NT2/D1 (cell line): ENCODE measurements at regions not wholly inside any gene's neighbourhood (a gene's known extent, or its start where the extent isn't known, plus 50 kb on each side); places are given as distances from the start of the nearest gene placed in this dataset.

ENCODE experiments used
- DNase-seq: peaks from one replicate; pipeline ENCODE4 v3.0.0-alpha.2; 2011; ENCODE audit warnings: low read depth, low spot score
- H3K27me3 ChIP-seq: 2 replicates; pipeline ENCODE4 v1.6.0; 2011; ENCODE audit warnings: mild to moderate bottlenecking; ENCODE audit not compliant: insufficient read length, insufficient read depth
- H3K36me3 ChIP-seq: 2 replicates; pipeline ENCODE4 v1.6.1; 2011; ENCODE audit warnings: mild to moderate bottlenecking, low read length, mixed read lengths; ENCODE audit not compliant: insufficient read depth, insufficient read length
- H3K4me1 ChIP-seq: 2 replicates; pipeline ENCODE4 v1.5.1; 2011; ENCODE audit not compliant: insufficient read depth, insufficient read length
- H3K4me3 ChIP-seq: 2 replicates; pipeline ENCODE4 v1.5.1; 2011; ENCODE audit warnings: low read depth; ENCODE audit not compliant: insufficient read length
- H3K9ac ChIP-seq: 2 replicates; pipeline ENCODE4 v1.6.0; 2011; ENCODE audit warnings: low read depth; ENCODE audit not compliant: insufficient read length
- H3K9me3 ChIP-seq: 2 replicates; pipeline ENCODE4 v1.5.1; 2011; ENCODE audit warnings: mild to moderate bottlenecking, low read length; ENCODE audit not compliant: insufficient read depth
- SUZ12 ChIP-seq: IDR thresholded peaks from 2 replicates; pipeline ENCODE4 v1.6.1; 2011; ENCODE audit not compliant: insufficient read length, insufficient read depth; ENCODE audit errors: extremely low read depth
- YY1 ChIP-seq: IDR thresholded peaks from 2 replicates; pipeline ENCODE4 v1.6.1; 2011; ENCODE audit not compliant: insufficient read length, insufficient read depth
- ZNF274 ChIP-seq: IDR thresholded peaks from 2 replicates; pipeline ENCODE4 v1.6.1; 2011; ENCODE audit warnings: mild to moderate bottlenecking, low read depth, low read length

DNA sequence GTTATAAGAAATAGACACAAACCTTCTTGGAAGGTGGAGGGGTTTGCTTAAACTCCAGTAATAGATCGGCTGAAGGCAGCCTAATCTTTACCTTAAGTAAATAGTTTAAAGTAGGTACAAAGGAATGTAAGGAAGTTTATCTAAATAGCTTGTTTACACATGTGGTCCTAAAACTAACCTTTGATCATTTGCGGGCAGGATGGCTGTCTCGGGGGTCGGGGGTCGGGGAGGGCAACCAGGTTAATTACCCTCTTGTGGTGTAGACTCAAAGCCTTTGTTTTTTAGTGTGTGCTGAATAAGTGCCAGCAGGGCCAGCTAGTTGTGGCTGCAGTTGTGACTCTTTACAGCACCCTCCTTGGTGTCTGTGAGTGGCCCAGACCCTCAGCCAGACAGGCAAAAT, 256.9 kb upstream of the SESN3 start:
- Histone ChIP-seq H3K4me3 (no peak overlapping the region), H3K4me1 (no peaks in the 10 kb centered on the region), H3K9me3 (peaks cover 4% of the 10 kb centered on the region; the same call in 1 of the 2 replicates), H3K9ac (no peak overlapping the region), H3K36me3 (no peaks in the 10 kb centered on the region), H3K27me3 (no peaks in the 10 kb centered on the region)
- TF ChIP-seq ZNF274 (no peak), SUZ12 (no peak), YY1 (no peak)
- no peak for DNase-seq

- Histone ChIP-seq H3K4me3 (no peak overlapping the region), H3K36me3 (no peaks in the 10 kb centered on the region), H3K9me3 (peaks cover 4% of the 10 kb centered on the region; the same call in 1 of the 2 replicates), H3K9ac (no peak overlapping the region), H3K27me3 (no peaks in the 10 kb centered on the region), H3K4me1 (no peaks in the 10 kb centered on the region)
- no peak for DNase-seq
- TF ChIP-seq SUZ12 (no peak), YY1 (no peak), ZNF274 (no peak)
Observed at GRCh38 chr11:95487391-95487790, 256.4 kb upstream of the SESN3 start.

DNA sequence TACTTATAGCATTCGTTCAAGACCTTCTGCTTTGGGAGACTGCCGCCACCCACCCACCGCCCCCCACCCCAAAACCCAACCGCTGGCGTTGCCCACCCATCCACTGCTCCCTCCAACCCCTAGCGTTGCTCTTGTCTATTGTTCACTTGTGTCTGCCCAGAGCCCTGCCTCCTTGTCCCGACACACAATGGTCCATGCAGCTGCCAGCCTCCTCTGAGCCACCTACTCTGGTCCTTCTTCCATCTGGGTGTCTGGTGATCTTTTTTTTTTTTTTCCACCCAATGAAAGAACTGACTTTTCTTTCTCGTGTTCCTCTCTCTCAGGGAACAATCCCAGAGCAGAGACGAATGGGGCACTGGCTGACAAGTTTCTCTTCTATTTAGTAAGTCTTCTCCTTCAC, 256.0 kb upstream of the SESN3 start:
- Histone ChIP-seq H3K9ac (no peak overlapping the region), H3K4me3 (no peak overlapping the region), H3K9me3 (peaks cover 4% of the 10 kb centered on the region; the same call in 1 of the 2 replicates), H3K36me3 (no peaks in the 10 kb centered on the region), H3K4me1 (no peaks in the 10 kb centered on the region), H3K27me3 (no peaks in the 10 kb centered on the region)
- DNase-seq, result no peak
- no peak for TF ChIP-seq SUZ12
- no peak for TF ChIP-seq ZNF274
- TF ChIP-seq YY1, result no peak

DNA sequence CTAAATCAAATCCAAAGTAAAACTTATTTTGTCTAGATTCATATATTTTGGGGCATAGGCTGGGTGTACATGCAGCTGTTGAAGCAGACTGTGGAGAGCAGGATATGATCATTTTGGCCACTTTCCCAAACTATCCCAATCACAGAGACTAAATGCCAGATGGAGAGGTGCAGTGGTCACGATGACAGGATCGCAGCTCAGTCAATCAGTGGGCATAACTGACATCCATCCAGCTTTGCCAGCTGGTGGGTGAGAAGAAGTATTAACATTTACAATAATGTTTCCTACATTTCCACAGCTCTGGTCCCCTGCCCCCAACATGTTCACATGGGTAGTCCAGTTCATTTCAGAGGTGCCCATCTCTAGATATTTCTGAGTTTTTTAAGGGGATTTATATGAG, 255.5 kb upstream of the SESN3 start:
- Histone ChIP-seq H3K9ac (no peak overlapping the region), H3K9me3 (peaks cover 4% of the 10 kb centered on the region; the same call in 1 of the 2 replicates), H3K36me3 (no peaks in the 10 kb centered on the region), H3K4me1 (no peaks in the 10 kb centered on the region), H3K4me3 (no peak overlapping the region), H3K27me3 (no peaks in the 10 kb centered on the region)
- TF ChIP-seq YY1 (no peak), SUZ12 (no peak), ZNF274 (no peak)
- no peak for DNase-seq

GRCh38 chr11:95485115-95485900, 254.3 kb upstream of the SESN3 start:
- Histone ChIP-seq H3K4me3 (no peak overlapping the region), H3K36me3 (no peaks in the 10 kb centered on the region), H3K9ac (no peak overlapping the region), H3K4me1 (no peaks in the 10 kb centered on the region), H3K9me3 (peaks cover 4% of the 10 kb centered on the region; the same call in 1 of the 2 replicates), H3K27me3 (no peaks in the 10 kb centered on the region)
- DNase-seq, result no peak
- no peak for TF ChIP-seq SUZ12
- TF ChIP-seq YY1, result no peak
- no peak for TF ChIP-seq ZNF274

DNA sequence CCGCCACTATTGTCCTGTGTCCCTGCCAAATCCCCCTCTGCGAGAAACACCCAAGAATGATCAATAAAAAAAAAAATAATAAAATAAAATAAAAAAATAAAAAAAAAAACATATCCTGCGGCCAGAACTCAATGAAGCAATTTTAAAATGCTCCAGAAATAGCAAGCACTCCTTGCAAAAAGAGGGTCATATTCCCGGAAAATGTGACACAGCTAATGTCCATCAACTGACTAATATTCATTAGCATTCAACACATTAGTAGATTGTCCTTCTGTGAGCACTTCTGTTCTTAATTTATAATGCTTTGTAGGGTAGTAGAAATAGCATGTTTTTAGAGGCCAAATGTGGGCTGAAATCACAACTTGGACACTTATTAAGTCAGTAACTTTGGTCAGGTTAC, 252.3 kb upstream of the SESN3 start:
- H3K9me3 ChIP-seq, result peaks cover 4% of the 10 kb centered on the region; the same call in 1 of the 2 replicates
- H3K27me3 ChIP-seq, result no peaks in the 10 kb centered on the region
- no peak for DNase-seq
- TF ChIP-seq ZNF274, result no peak
- TF ChIP-seq YY1, result no peak
- no peak for TF ChIP-seq SUZ12
- H3K4me3 ChIP-seq, result no peak overlapping the region
- no peaks in the 10 kb centered on the region for H3K36me3 ChIP-seq
- no peaks in the 10 kb centered on the region for H3K4me1 ChIP-seq
- no peak overlapping the region for H3K9ac ChIP-seq

DNA sequence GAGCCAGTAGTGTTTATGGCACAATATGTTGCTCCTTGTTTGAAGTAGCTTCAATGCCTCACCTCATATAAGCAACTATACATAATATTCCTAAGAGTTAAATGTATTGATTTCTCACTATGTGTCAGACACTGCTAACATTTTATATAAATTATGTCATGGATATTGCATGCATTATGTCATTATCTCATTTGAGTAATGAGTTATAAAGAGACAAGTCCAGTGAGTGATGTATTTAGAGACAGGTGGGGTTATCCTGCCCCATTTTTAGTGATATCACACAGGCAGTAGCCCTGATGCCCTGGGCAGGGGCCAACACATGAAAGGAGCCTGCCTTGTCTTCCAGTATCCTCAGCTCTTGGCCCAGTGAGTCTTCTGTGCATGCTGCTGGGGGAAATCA, 247.0 kb upstream of the SESN3 start:
- Histone ChIP-seq H3K4me1 (no peaks in the 10 kb centered on the region), H3K27me3 (no peaks in the 10 kb centered on the region), H3K9ac (no peak overlapping the region), H3K4me3 (no peak overlapping the region), H3K9me3 (no peaks in the 10 kb centered on the region), H3K36me3 (no peaks in the 10 kb centered on the region)
- TF ChIP-seq ZNF274 (no peak), SUZ12 (no peak), YY1 (no peak)
- DNase-seq, result no peak

GRCh38 chr11:95469258-95469657, 238.3 kb upstream of the SESN3 start:
- no peak for TF ChIP-seq ZNF274
- Histone ChIP-seq H3K9me3 (no peaks in the 10 kb centered on the region), H3K27me3 (no peaks in the 10 kb centered on the region), H3K36me3 (no peaks in the 10 kb centered on the region), H3K9ac (no peak overlapping the region), H3K4me3 (no peak overlapping the region), H3K4me1 (no peaks in the 10 kb centered on the region)
- DNase-seq, result no peak
